ENCODE measurements at regions not wholly inside any gene's neighbourhood (a gene's known extent, or its start where the extent isn't known, plus 50 kb on each side); places are given as distances from the start of the nearest gene placed in this dataset.
"Not testable (repeated sequence)": the region's sequence is repeated elsewhere in the genome, so short reads cannot be mapped to it uniquely, and the experiment has no call there.

DNA sequence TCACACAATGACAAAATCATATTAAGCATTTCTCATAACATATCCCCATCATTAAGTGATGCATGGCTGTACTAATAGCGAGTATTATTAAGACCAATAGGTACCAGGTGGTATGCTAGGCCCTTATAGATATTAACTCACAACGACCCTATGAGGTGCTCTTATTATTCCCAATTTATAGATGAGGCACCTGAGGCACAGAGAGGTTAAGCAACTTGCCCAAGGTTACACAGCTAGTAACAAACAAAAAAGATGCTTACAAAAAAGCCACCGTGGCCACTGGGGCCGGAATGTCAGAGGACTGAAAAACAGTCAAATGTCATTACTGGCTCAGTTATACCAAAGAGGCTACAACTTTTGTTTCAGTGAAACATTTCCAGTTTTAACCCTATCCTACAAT, 96.0 kb downstream of the OR13A1 start:
- no peaks in the 10 kb centered on the region for H3K36me3 Mint-ChIP-seq (ENCODE audit: insufficient read depth)
- H3K4me1 Mint-ChIP-seq: no peaks in the 10 kb centered on the region
- no peak overlapping the region for H3K27ac Mint-ChIP-seq (ENCODE audit: low read depth)
- peaks cover 8% of the 10 kb centered on the region for H3K27me3 Mint-ChIP-seq
- ATAC-seq (replicated peaks; ENCODE audit: extremely low read depth, poor library complexity, severe bottlenecking) (no peak), DNase-seq (ENCODE audit: low spot score in 2 of 2) (no peak)
- H3K9me3 Mint-ChIP-seq: no peaks in the 10 kb centered on the region
- H3K4me3 Mint-ChIP-seq: no peak overlapping the region

DNA sequence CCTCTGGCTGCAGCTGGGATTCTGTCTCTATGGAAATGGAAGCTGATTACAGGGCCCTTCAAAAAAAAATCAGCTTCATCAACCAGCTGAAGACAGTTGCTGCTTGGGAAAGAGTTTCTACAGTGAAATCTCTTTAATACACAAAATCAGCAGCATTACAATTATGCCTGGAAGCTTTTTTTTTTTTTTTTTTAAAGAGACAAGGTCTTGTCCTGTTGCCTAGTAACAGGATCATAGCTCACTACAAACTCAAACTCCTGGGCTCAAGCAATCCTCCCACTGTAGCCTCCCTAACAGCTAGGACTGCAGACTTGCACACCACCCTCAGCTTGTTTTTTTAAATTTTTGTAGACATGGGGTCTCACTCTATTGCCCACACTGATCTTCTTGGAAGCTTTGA, 94.5 kb downstream of the OR13A1 start:
- no peak for ATAC-seq (replicated peaks; ENCODE audit: extremely low read depth, poor library complexity, severe bottlenecking)

DNA sequence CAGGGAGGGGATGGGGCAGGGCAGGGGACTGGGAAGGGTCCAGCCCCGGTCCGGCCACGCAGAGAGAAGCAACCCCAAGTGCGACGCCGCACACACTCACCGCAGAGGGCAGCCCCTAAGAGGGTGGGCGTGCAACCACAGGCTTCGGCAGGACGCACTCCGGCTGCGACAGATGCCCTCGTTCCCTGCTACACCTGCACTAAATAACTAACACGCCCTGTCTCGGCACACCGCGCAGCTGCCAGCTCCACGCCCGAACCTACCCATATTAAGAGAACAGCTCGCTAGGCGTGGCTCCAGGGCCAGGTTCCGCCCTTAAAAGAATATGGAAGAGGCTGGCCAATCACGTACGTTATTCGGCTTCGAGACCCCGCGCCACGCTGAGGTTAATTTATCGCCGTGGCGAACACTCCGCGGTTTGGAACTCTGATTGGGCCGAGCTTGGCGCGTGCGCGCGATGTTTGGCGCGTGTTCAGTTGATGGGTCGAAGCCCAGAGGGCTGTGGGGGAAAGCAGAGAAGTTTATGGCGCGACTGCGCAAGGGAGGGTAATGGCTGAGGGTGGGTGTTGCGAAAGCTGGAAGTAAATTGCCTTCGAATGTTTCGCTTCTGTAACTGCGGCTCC, 91.1 kb downstream of the OR13A1 start:
- peaks cover 27% of the 10 kb centered on the region for H3K27me3 Mint-ChIP-seq
- DNase-seq (ENCODE audit: low spot score in 2 of 2): no peak
- H3K9me3 Mint-ChIP-seq: peaks cover 1% of the 10 kb centered on the region
- ATAC-seq (replicated peaks; ENCODE audit: extremely low read depth, poor library complexity, severe bottlenecking): no peak
- H3K36me3 Mint-ChIP-seq (ENCODE audit: insufficient read depth): no peaks in the 10 kb centered on the region
- H3K4me3 Mint-ChIP-seq: no peak overlapping the region
- H3K27ac Mint-ChIP-seq (ENCODE audit: low read depth): no peak overlapping the region
- H3K4me1 Mint-ChIP-seq: no peaks in the 10 kb centered on the region

More for the DNA sequence above, 94.5 kb downstream of the OR13A1 start:
- Mint-ChIP-seq H3K4me3 (no peak overlapping the region), H3K4me1 (no peaks in the 10 kb centered on the region), H3K9me3 (no peaks in the 10 kb centered on the region), H3K27me3 (peaks cover 7% of the 10 kb centered on the region), H3K27ac (ENCODE audit: low read depth) (no peak overlapping the region), H3K36me3 (ENCODE audit: insufficient read depth) (no peaks in the 10 kb centered on the region)
- DNase-seq (ENCODE audit: low spot score in 2 of 2): no peak

DNA sequence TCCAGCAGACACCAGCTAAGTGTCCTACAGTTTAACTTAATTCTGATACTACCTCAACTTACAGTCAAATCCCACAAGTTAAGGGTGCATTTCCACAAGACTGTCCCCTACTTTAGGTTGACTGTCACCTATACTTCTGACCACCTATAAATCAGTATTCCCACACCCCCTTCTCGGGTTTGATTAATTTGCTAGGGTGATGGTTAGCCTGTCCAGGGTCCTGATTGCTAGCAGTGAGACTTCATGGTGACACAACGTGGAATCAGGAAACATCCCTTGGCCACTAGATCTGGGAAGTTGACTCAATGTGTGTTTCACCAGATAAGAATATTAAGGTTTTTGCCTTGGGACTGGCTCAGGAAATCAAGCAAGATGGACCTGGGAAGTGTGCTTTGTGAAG, 88.4 kb downstream of the OR13A1 start:
- Mint-ChIP-seq H3K36me3 (ENCODE audit: insufficient read depth) (no peaks in the 10 kb centered on the region), H3K27ac (ENCODE audit: low read depth) (no peak overlapping the region), H3K27me3 (peaks cover 39% of the 10 kb centered on the region), H3K4me3 (no peak overlapping the region), H3K4me1 (no peaks in the 10 kb centered on the region), H3K9me3 (peaks cover 10% of the 10 kb centered on the region)
- DNase-seq (ENCODE audit: low spot score in 2 of 2) (no peak), ATAC-seq (replicated peaks; ENCODE audit: extremely low read depth, poor library complexity, severe bottlenecking) (no peak)

DNA sequence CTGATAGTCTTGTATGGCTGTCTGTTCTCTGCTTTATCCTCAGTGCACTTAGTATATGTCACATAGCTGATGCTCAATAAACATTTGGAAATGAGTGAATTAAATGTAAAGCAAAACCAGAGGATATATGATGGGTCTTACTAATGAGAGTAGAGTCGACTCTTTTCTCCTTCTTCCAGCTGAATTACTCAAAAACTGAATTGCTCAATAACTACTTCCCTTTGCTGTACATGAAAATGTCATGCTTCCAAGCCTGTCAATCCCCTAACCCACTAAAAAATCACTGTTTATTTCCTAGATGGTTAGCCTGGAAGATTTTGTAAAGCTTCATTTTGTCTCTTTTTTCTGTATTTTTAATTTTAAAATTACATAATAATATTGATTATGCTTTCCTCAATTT, 88.0 kb downstream of the OR13A1 start:
- no peak overlapping the region for H3K27ac Mint-ChIP-seq (ENCODE audit: low read depth)
- H3K36me3 Mint-ChIP-seq (ENCODE audit: insufficient read depth): no peaks in the 10 kb centered on the region
- peaks cover 10% of the 10 kb centered on the region for H3K9me3 Mint-ChIP-seq
- H3K4me3 Mint-ChIP-seq: no peak overlapping the region
- ATAC-seq (replicated peaks; ENCODE audit: extremely low read depth, poor library complexity, severe bottlenecking): no peak
- H3K27me3 Mint-ChIP-seq: peaks cover 39% of the 10 kb centered on the region
- no peak for DNase-seq (ENCODE audit: low spot score in 2 of 2)
- H3K4me1 Mint-ChIP-seq: no peaks in the 10 kb centered on the region

DNA sequence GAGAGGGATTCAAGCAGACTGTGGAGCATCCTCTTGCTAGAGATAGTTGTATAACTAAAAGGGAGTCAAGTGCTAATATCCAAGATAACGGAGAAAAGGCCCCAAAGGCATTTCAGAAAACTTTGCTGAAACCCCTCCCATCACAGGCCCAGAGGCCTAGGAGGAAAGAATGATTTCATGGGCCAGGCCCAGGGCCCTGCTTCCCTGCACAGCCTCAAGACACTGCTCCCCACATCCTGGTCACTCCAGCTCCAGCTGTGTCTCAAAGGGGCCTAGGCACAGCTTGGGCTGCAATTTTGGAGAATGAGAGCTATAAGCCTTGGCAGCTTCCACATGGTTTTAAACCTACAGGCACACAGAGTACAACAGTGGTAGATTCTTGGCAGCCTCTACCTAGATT, 85.6 kb downstream of the OR13A1 start:
- Mint-ChIP-seq H3K4me1 (no peaks in the 10 kb centered on the region), H3K27ac (ENCODE audit: low read depth) (no peak overlapping the region), H3K27me3 (peaks cover 39% of the 10 kb centered on the region), H3K36me3 (ENCODE audit: insufficient read depth) (no peaks in the 10 kb centered on the region), H3K9me3 (peaks cover 10% of the 10 kb centered on the region), H3K4me3 (no peak overlapping the region)
- no peak for DNase-seq (ENCODE audit: low spot score in 2 of 2)
- ATAC-seq (replicated peaks; ENCODE audit: extremely low read depth, poor library complexity, severe bottlenecking): no peak

DNA sequence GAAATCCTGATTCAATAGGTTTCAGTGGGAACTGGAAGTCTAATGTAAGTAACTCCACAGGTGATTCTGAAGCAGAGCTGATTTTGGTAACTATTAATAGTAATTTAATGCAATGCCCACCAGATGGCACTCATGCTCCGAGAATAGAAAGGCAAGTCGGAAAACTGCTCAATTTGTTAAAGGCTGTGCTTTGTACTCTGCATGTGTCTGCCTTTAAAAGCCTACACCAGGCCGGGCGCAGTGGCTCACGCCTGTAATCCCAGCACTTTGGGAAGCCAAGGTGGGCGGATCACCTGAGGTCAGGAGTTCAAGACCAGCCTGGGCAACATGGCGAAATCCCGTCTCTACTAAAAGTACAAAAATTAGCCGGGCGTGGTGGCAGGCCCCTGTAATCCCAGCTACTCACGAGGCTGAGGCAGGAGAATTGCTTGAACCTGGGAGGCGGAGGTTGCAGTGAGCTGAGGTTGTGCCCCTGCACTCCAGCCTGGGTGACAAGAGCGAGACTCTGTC, 80.1 kb downstream of the OR13A1 start:
- not testable (repeated sequence) for H3K4me3 Mint-ChIP-seq; H3K27ac Mint-ChIP-seq (ENCODE audit: low read depth); H3K27me3 Mint-ChIP-seq; ATAC-seq (replicated peaks; ENCODE audit: extremely low read depth, poor library complexity, severe bottlenecking); H3K9me3 Mint-ChIP-seq; H3K4me1 Mint-ChIP-seq; H3K36me3 Mint-ChIP-seq (ENCODE audit: insufficient read depth)
- DNase-seq (ENCODE audit: low spot score in 2 of 2): peak; percentile 28 to 35

DNA sequence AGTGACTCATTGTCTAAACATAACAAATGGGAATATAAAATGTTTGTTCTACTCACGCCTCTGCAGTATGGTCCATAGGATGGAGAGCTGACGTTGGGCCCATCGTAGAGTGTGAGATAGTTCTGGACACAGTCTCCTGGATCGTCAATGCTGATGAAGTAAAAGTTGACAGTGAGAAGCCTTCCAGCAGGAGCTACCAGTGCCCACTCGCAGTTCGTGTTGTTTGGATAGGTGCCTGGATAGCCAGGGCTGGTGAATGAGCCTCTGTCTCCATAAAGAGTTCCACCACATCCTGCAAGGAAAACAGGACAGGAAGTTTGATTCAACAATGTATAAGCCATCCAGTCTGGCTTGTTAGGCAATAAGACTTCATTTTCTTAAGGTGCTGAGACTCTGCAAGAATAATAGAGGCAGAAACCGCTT, 79.6 kb downstream of the OR13A1 start:
- Mint-ChIP-seq H3K27me3 (no peaks in the 10 kb centered on the region), H3K4me3 (no peak overlapping the region), H3K9me3 (no peaks in the 10 kb centered on the region), H3K27ac (ENCODE audit: low read depth) (no peak overlapping the region), H3K4me1 (no peaks in the 10 kb centered on the region), H3K36me3 (ENCODE audit: insufficient read depth) (no peaks in the 10 kb centered on the region)
- ATAC-seq (replicated peaks; ENCODE audit: extremely low read depth, poor library complexity, severe bottlenecking) (no peak), DNase-seq (ENCODE audit: low spot score in 2 of 2) (no peak)

DNA sequence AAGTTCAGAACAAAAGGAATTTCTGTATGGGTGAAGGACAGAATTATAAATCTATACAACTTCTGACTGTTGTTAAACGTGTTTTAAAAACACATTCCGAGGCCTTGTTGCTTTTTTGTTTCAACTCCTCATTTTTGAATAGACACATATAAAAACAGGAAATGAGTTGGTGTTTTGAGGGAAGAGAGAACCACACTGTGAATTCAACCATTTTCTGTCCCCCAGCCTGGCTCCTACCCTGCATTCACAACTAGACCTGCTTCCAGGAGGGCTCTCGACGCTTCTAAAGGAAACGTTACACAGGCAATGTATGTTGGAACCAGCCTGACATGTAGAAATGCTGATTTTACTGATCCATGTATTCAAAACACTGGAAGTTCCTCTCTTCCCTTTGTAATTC, 76.5 kb downstream of the OR13A1 start:
- Mint-ChIP-seq H3K4me3 (no peak overlapping the region), H3K4me1 (no peaks in the 10 kb centered on the region), H3K9me3 (no peaks in the 10 kb centered on the region), H3K36me3 (ENCODE audit: insufficient read depth) (no peaks in the 10 kb centered on the region), H3K27me3 (peaks cover 2% of the 10 kb centered on the region), H3K27ac (ENCODE audit: low read depth) (no peak overlapping the region)
- ATAC-seq (replicated peaks; ENCODE audit: extremely low read depth, poor library complexity, severe bottlenecking) (no peak), DNase-seq (ENCODE audit: low spot score in 2 of 2) (no peak)

DNA sequence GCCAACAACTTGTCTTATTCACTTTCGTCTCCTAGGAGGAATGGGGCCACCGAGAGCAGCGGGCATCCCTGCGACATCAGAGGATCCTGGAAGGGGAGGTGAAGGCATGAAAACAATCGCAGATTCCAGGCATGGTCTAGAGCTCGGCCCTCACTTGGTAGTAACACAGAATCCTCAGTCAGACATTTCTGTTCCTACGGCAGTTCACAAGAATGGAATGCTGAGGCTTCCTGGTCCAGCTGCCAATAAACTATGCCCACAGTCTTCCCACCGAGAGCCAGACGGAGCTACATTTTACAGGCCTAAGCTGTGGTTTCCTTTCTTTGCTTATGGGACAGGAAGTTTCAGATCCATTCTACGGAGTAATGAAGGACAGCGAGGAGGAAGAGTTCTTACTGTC, 75.8 kb downstream of the OR13A1 start:
- Mint-ChIP-seq H3K4me1 (no peaks in the 10 kb centered on the region), H3K27ac (ENCODE audit: low read depth) (no peak overlapping the region), H3K4me3 (no peak overlapping the region), H3K36me3 (ENCODE audit: insufficient read depth) (no peaks in the 10 kb centered on the region), H3K9me3 (no peaks in the 10 kb centered on the region), H3K27me3 (peaks cover 9% of the 10 kb centered on the region)
- no peak for DNase-seq (ENCODE audit: low spot score in 2 of 2)
- no peak for ATAC-seq (replicated peaks; ENCODE audit: extremely low read depth, poor library complexity, severe bottlenecking)

DNA sequence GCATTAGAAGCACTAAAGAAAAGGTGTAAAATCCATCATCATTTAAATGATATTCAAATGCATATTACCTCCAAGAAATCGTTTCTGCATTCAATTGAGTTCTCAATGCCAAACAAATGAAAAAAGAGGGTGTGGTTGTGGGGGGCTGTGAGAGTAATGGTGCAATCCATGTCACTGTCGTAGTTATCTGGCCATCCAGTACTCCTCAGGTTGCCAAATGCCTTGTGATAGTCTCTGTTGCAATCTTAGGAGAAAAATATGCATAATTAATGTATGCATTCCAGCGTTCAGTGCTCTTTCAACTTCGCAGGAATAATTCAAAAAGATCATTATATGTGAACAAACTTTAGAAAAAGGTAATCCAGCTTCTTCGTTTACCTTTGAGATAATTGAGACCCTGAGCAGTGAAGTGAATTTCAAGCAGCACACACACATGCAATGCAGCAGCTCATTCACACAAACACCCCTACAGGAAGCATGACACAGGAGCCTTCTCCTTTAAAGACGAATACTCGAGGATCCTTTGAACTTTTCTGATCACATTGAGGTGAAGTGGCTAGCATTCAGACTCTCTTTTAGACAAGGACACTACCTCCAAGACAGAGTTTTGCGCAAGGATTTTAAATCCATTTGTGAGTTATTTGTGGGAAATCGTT, 73.4 kb downstream of the OR13A1 start:
- peaks cover 13% of the 10 kb centered on the region for H3K27me3 Mint-ChIP-seq
- ATAC-seq (replicated peaks; ENCODE audit: extremely low read depth, poor library complexity, severe bottlenecking) (no peak), DNase-seq (ENCODE audit: low spot score in 2 of 2) (no peak)
- H3K9me3 Mint-ChIP-seq: no peaks in the 10 kb centered on the region
- no peaks in the 10 kb centered on the region for H3K36me3 Mint-ChIP-seq (ENCODE audit: insufficient read depth)
- no peak overlapping the region for H3K4me3 Mint-ChIP-seq
- H3K27ac Mint-ChIP-seq (ENCODE audit: low read depth): no peak overlapping the region
- H3K4me1 Mint-ChIP-seq: no peaks in the 10 kb centered on the region

DNA sequence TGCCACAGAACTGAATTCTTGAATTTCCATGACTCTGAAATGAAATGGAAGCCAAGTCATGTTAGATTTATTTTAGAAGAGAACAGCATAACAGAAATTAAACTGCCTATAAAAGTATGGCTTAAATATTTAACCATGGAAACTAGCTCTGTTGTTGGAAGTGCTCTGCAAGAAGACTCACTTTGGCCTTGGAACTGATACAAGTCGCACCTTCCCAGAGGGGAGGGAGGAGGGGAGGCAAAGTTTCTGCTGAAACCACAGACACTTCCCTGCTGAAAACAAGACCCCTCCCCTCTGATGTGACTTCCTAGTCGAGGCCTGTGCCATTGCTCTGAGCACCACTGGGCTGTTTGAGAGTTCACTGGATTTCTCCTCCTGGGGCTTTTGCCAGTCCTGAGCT, 72.1 kb downstream of the OR13A1 start:
- H3K36me3 Mint-ChIP-seq (ENCODE audit: insufficient read depth): no peaks in the 10 kb centered on the region
- peaks cover 13% of the 10 kb centered on the region for H3K27me3 Mint-ChIP-seq
- H3K4me1 Mint-ChIP-seq: no peaks in the 10 kb centered on the region
- H3K4me3 Mint-ChIP-seq: no peak overlapping the region
- H3K9me3 Mint-ChIP-seq: no peaks in the 10 kb centered on the region
- no peak overlapping the region for H3K27ac Mint-ChIP-seq (ENCODE audit: low read depth)
- ATAC-seq (replicated peaks; ENCODE audit: extremely low read depth, poor library complexity, severe bottlenecking) (no peak), DNase-seq (ENCODE audit: low spot score in 2 of 2) (no peak)

DNA sequence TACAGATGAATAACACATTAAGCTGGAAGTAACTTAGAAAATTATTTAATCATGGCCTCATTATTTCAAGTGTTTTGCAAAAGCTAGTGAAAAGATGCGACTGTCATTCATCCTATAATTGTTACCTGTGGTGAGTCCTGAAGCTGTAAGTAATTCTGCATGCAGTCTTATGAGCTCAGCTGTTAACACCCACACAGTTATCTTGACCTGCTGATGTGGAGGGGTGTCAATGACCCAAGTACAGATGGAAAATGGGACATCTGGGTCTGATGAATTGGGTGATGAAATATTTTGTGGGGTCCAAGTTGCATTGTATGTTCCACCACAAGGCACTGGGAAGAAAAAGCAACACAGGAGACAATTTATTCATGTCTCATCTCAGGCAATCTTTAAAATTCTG, 68.9 kb downstream of the OR13A1 start:
- H3K4me3 Mint-ChIP-seq: no peak overlapping the region
- H3K4me1 Mint-ChIP-seq: peaks cover 4% of the 10 kb centered on the region
- ATAC-seq (replicated peaks; ENCODE audit: extremely low read depth, poor library complexity, severe bottlenecking) (no peak), DNase-seq (ENCODE audit: low spot score in 2 of 2) (no peak)
- H3K27me3 Mint-ChIP-seq: peaks cover 30% of the 10 kb centered on the region
- no peaks in the 10 kb centered on the region for H3K36me3 Mint-ChIP-seq (ENCODE audit: insufficient read depth)
- no peak overlapping the region for H3K27ac Mint-ChIP-seq (ENCODE audit: low read depth)
- no peaks in the 10 kb centered on the region for H3K9me3 Mint-ChIP-seq
